ENCODE measurements at regions not wholly inside any gene's neighbourhood (a gene's known extent, or its start where the extent isn't known, plus 50 kb on each side); places are given as distances from the start of the nearest gene placed in this dataset.

DNA sequence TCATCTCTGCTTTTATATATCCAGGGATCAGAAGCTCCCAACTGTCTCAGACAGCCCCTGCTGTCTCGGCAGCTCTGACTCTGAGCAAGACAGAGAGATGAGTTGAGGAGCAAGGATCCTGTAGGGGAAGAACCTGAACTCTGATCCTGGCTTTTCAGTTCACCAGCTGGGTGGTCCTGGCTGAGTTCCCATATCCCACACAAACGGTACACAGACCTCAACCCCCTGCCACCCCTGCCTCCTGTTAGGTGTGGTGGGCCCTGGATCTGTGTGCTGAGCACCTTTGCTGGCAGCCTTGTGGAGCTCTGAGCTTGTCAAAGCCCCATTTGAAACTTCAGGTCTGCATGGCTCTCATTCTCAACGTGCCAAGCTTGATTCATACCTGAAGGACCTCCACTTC is 54.3 kb upstream of the GPR26 start:
- no peak for TF ChIP-seq GATA2 (IDR thresholded peaks at IDR 0.05; ENCODE audit: low read depth, low read length)

DNA sequence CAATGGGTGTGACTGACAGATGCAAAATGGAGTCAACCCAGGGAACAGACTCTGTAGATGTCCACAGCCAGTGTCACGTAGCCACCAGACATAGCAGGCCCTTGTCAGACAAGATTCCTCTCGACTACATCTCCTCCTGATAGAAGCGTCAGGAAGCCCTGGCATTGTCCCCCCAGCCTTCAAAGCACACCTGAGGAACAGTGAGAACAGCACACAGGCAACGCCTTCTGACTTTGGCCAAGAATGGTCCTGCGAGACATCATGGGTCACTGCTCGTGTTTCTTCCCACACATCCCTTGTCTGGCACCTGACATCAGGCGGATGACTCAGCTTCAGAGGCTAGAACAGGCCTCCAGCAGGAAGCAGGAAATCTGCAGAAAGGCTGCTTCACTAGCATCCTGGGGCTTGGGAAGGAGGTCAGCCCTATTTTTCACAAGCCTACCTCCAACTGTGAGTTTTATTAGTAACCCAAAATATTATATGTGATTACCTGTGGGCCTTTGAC is 52.8 kb upstream of the GPR26 start:
- TF ChIP-seq GATA2 (IDR thresholded peaks at IDR 0.05; ENCODE audit: low read depth, low read length) (no peak), GATA3 (IDR thresholded peaks at IDR 0.05; ENCODE audit: low read depth, low read length) (no peak)

DNA sequence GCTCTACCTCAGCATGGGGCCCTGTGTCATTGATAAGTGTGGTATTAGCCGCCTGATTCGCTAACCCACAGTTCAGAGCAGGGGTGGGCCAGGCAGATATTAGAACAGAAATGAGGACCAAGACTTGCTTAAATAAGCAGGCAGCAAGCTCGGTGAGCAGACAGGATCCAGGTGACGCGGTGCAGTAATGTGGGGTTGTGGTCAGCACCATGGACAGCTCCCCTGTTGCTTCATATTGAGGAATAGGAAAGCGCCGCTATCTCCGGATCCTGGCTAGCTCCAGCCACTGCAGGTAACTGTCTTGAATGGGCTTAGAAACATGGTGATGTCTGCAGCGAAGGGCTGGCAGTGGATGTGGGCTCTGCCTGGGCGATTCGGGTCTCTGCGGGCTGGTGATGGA is 51.3 kb upstream of the GPR26 start:
- TF ChIP-seq GATA3 (IDR thresholded peaks at IDR 0.05; ENCODE audit: low read depth, low read length) (no peak), GATA2 (IDR thresholded peaks at IDR 0.05; ENCODE audit: low read depth, low read length) (no peak)
